RWPE1 (cell line): ENCODE measurements at regions not wholly inside any gene's neighbourhood (a gene's known extent, or its start where the extent isn't known, plus 50 kb on each side); places are given as distances from the start of the nearest gene placed in this dataset.

ENCODE experiments used
- CTCF ChIA-PET: fragments of 350-600 bp; sonication (Branson Sonifier 250); formaldehyde crosslinking; extraction: SDS; loops from one replicate; lab custom pipeline; 2021; lab: Yijun Ruan, JAX
- POLR2A ChIA-PET: fragments of 400-600 bp; formaldehyde crosslinking; extraction: SDS; loops from one replicate; lab custom pipeline; 2020; ENCODE audit warnings: antibody characterized with exemption; ENCODE audit not compliant: low non-redundant PET; lab: Yijun Ruan, JAX
- DNase-seq: peaks from one replicate; pipeline ENCODE4 v3.0.0; 2012; ENCODE audit warnings: low spot score
- H3K27ac ChIP-seq: fragments of 450-650 bp; 2 replicates; pipeline ENCODE4 v1.5.1; 2017
- TF ChIP-seq, protein P1 (sequence below): fragments of 450-650 bp; conservative IDR thresholded peaks from 2 replicates; pipeline ENCODE4 v1.5.1; 2017; ENCODE audit warnings: low read depth, mild to moderate bottlenecking

DNA sequence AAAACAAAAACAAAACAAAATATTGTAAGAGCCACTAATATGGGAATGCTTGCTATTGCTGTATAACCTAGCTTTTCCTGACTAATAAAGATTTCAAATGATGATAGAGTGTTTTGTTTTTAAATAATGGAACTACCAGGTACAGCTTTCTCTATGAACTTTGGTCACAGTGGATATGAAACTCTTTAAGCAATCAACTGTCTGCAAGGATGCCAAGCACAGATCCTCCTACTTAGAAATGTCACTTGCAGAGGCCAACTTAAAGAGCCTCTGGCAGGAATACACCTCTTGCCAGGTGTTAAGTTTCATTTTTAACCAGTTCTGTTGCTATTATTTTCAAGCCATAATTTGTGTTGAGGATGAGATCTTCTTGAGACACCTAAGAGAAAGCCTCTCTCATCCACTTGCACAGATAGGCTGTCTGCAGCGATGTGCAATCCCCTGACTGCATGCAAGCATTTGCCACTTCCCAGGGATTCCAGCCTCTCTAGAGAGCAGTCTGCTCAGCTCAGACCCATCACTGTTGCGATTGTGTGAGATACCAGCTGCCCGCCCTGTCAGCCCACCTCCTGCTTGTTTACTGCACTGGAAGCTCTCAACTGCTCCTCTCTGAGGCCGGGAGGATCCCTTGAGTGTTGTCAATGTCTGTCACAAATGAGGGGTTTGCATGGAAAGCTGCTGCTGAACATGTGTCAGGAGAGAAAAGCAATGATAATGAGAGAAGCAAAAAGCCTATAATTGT is 86.1 kb upstream of the SCG2 start:
- no peak for DNase-seq
- ChIA-PET CTCF (interaction anchor here (0.6 kb wide), 1 partner anchor 22 kb away, joined by 3 read pairs; no protein-coding TSS in a partner anchor), POLR2A (no interaction called here)
- H3K27ac ChIP-seq = no peak overlapping the region
- TF ChIP-seq, protein P1, sequence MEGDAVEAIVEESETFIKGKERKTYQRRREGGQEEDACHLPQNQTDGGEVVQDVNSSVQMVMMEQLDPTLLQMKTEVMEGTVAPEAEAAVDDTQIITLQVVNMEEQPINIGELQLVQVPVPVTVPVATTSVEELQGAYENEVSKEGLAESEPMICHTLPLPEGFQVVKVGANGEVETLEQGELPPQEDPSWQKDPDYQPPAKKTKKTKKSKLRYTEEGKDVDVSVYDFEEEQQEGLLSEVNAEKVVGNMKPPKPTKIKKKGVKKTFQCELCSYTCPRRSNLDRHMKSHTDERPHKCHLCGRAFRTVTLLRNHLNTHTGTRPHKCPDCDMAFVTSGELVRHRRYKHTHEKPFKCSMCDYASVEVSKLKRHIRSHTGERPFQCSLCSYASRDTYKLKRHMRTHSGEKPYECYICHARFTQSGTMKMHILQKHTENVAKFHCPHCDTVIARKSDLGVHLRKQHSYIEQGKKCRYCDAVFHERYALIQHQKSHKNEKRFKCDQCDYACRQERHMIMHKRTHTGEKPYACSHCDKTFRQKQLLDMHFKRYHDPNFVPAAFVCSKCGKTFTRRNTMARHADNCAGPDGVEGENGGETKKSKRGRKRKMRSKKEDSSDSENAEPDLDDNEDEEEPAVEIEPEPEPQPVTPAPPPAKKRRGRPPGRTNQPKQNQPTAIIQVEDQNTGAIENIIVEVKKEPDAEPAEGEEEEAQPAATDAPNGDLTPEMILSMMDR = no peak

DNA sequence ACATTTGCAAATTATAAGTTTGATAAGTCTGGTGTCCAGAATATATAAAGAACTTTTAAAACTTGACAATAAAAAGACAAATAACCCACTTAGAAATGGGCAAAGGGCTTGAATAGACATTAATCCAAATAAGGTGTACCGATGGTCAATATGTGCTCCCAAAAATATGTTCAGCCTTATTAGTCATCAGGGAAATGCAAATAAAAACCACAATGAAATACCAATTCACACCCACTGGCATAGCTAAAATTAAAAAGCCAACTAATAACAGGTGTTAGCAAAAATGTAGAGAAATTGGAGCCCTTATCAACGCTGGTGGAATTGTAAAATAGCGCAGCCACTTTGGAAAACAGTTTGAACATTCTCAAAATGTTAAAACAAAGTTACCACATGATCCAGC is 79.0 kb upstream of the SCG2 start:
- CTCF ChIA-PET = no interaction called here
- POLR2A ChIA-PET = no interaction called here
- H3K27ac ChIP-seq = no peak overlapping the region
- TF ChIP-seq, protein P1 = no peak
- peak; percentile 16 for DNase-seq

DNA sequence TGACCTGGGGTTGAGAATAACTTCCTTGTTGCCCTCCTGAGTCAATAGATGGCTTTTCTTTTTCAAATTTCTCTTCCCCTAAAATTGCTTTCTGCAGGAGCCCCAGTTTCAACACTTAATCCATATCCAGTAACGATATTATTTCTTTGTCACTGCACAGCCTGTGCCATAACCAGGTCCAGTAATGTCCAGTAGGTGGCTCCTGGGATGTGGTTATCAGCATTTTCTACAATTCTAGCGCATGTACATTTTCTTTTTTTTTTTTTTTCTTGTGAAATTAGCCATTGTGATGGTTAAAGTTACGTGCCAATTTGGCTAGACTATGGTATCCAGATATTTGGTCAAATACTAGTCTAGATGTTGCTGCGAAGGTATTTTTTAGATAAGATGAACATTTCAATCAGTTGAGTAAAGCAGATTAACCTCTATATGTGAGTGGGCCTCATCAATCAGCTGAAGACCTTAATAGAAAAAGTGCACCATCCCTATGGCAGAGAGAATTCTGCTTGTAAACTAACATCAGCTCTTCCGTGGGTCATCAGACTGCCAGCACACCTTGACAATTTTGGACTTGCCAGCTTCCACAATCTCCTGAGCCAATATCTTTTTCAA is 72.9 kb upstream of the SCG2 start:
- ChIA-PET CTCF (interaction anchor here (0.6 to 1.2 kb wide), 6 partner anchors 10 to 309 kb away, joined by 3 to 5 read pairs (median 3); no protein-coding TSS in a partner anchor), POLR2A (no interaction called here)
- TF ChIP-seq, protein P1 = peak; percentile 69

DNA sequence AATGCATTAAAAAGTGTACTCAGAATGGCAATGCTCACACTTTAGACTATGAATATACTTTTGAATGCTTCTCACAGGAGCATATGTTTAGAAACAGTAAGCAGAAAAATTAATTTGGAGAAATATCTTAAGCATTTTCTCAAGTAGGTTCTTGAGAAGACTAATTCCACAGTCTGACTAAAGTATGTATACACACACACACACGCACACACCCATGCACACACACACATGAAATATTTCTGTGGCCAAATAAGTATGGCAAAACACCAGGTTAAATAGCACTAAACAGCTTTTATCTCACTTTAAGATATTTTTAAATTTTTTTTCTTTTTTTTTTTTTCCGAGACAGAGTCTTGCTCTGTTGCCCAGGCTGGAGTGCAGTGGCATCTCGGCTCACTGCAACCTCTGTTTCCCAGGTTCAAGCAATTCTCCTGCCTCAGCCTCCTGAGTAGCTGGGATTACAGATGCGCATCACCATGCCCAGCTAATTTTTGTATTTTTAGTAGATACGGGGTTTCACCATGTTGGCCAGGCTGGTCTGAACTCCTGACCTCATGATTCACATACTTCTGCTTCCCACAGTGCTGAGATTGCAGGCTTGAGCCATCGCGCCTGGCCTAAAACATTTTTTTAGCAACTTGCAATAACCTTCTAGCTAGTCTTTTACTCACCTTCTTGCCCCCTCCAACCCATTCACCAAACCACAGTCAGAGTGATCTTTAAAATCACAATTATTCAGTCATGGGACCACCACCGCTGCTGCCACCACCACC is 67.5 kb upstream of the SCG2 start:
- POLR2A ChIA-PET = no interaction called here

More for the DNA sequence above, 72.9 kb upstream of the SCG2 start:
- no peak overlapping the region for H3K27ac ChIP-seq
- DNase-seq = peak; percentile 54

DNA sequence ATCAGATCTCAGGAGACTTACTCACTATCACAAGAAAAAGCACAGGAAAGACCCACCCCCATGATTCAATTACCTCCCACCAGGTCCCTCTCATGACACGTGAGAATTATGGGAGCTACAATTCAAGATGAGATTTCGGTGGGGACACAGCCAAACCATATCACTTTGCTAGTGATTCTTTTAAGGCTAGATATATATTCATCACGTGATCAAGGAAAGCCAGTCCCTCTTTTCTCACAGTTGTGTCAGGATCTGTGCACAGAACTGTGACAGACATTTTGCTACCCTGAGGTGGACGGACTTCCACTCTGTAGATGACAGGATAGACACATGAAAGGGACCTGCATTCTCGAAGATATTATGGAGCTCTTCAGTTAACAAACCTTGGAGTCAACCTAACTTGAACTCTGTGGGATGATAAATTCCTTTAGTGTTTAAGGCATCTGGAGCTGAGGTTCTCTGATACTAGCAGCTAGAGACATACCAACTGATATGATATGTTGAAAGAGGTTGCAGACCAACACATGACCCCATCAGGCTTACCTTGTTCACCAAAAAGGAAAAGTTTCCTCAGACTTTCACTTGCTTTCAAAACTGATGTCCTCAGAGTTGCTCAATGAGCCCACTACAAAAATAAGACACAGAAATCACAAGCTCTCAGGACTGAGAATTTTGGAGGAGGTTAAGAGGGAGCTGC is 66.3 kb upstream of the SCG2 start:
- ChIA-PET POLR2A (no interaction called here), CTCF (interaction anchor here (0.6 to 1.2 kb wide), 3 partner anchors 23 to 112 kb away, joined by 3 read pairs; no protein-coding TSS in a partner anchor)
- DNase-seq = no peak
- TF ChIP-seq, protein P1 = no peak
- H3K27ac ChIP-seq = no peak overlapping the region

More for the DNA sequence above, 67.5 kb upstream of the SCG2 start:
- H3K27ac ChIP-seq = no peak overlapping the region
- TF ChIP-seq, protein P1 = no peak
- CTCF ChIA-PET = interaction anchor here (0.6 to 1.1 kb wide), 2 partner anchors 22 to 99 kb away, joined by 3 read pairs; no protein-coding TSS in a partner anchor
- no peak for DNase-seq

DNA sequence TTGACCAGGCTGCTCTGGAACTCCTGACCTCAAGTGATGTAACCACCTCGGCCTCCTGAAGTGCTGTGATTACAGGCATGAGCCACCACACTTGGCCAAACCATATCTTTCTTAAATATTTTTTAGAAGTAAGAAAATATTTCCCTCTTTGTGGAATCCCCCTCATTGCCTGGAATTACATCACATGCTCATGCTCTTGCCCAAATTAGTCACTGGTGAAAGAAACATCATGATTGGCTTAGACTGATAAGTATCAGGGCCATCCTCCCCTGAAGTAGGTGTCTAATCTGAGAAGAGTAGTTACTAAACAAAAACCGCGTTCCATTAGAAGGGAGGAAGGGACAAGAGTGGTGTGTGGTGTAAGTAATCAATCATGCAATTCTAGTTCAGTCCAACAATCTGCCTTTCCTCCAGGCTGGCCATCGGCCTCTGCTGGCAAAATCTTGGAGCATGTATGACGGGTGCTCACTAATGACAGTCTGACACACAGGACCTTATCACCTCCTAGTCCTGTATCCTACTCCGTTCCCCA is 52.3 kb upstream of the SCG2 start:
- ChIA-PET CTCF (no interaction called here), POLR2A (no interaction called here)
- TF ChIP-seq, protein P1 = no peak
- DNase-seq = no peak
- H3K27ac ChIP-seq = no peak overlapping the region
